MM.1S (cell line): ENCODE measurements at regions not wholly inside any gene's neighbourhood (a gene's known extent, or its start where the extent isn't known, plus 50 kb on each side); places are given as distances from the start of the nearest gene placed in this dataset.

Experiments
- DNase-seq: peaks from one replicate; pipeline ENCODE4 v3.0.0-alpha.2; 2015
- H2AFZ ChIP-seq: fragments of 300-600 bp; sonication (generic); 2 replicates; pipeline ENCODE4 v1.6.0; 2016; ENCODE audit warnings: antibody characterized with exemption, low read length
- H3F3A ChIP-seq: fragments of 300-600 bp; sonication (generic); 2 replicates; pipeline ENCODE4 v1.6.1; 2016; ENCODE audit warnings: mild to moderate bottlenecking, antibody characterized with exemption, low read length, moderate library complexity, mixed read lengths; ENCODE audit not compliant: insufficient read depth
- H3K27ac ChIP-seq: fragments of 300-600 bp; sonication (generic); 2 replicates; pipeline ENCODE4 v1.5.1; 2016; ENCODE audit warnings: mild to moderate bottlenecking, low read length
- H3K27me3 ChIP-seq: fragments of 300-600 bp; sonication (generic); replicated peaks from 2 replicates; pipeline ENCODE4 v1.6.0; 2016; ENCODE audit warnings: low read length; ENCODE audit not compliant: insufficient read depth
- H3K36me3 ChIP-seq: fragments of 300-600 bp; sonication (generic); replicated peaks from 2 replicates; pipeline ENCODE4 v1.6.1; 2016; ENCODE audit warnings: mild to moderate bottlenecking, low read length, mixed read lengths; ENCODE audit not compliant: insufficient read depth
- H3K4me1 ChIP-seq: fragments of 300-600 bp; sonication (generic); 2 replicates; pipeline ENCODE4 v1.6.1; 2016; ENCODE audit warnings: low read length, mixed read lengths
- H3K4me2 ChIP-seq: fragments of 300-600 bp; sonication (generic); 2 replicates; pipeline ENCODE4 v1.6.0; 2016; ENCODE audit warnings: low read depth, low read length
- H3K4me3 ChIP-seq: fragments of 300-600 bp; sonication (generic); 2 replicates; pipeline ENCODE4 v1.5.1; 2016; ENCODE audit warnings: low read length, mixed read lengths
- H3K79me2 ChIP-seq: fragments of 300-600 bp; sonication (generic); 2 replicates; pipeline ENCODE4 v1.6.1; 2016; ENCODE audit warnings: mixed run types, low read length, mixed read lengths
- H3K9ac ChIP-seq: fragments of 300-600 bp; sonication (generic); 2 replicates; pipeline ENCODE4 v1.6.1; 2016; ENCODE audit warnings: low read length, mixed read lengths
- H3K9me2 ChIP-seq: fragments of 300-600 bp; sonication (generic); replicated peaks from 2 replicates; pipeline ENCODE4 v1.6.1; 2016; ENCODE audit warnings: mild to moderate bottlenecking, low read length, mixed read lengths; ENCODE audit not compliant: insufficient read depth
- H3K9me3 ChIP-seq: fragments of 300-600 bp; sonication (generic); replicated peaks from 2 replicates; pipeline ENCODE4 v1.6.1; 2016; ENCODE audit warnings: mild to moderate bottlenecking, low read length, mixed read lengths; ENCODE audit not compliant: insufficient read depth
- H4K20me1 ChIP-seq: fragments of 300-600 bp; sonication (generic); 2 replicates; pipeline ENCODE4 v1.6.1; 2016; ENCODE audit warnings: mild to moderate bottlenecking, low read length, moderate library complexity, mixed read lengths; ENCODE audit not compliant: insufficient read depth
- CTCF ChIP-seq: fragments of 300-600 bp; sonication (generic); IDR thresholded peaks from 2 replicates; pipeline ENCODE4 v1.5.1; 2016; ENCODE audit warnings: antibody characterized with exemption, low read length, mixed read lengths
- EZH2 ChIP-seq: fragments of 300-600 bp; sonication (generic); optimal IDR thresholded peaks from 2 replicates; pipeline ENCODE3; 2017; ENCODE audit warnings: low read depth, mild to moderate bottlenecking, antibody characterized with exemption, low read length, mixed read lengths
- EZH2phosphoT487 ChIP-seq: fragments of 300-600 bp; sonication (generic); IDR thresholded peaks from 2 replicates; pipeline ENCODE4 v1.6.1; 2018; ENCODE audit warnings: antibody characterized with exemption, low read length

GRCh38 chr15:31930967-31931366 is 99.3 kb upstream of the CHRNA7 start:
- Histone ChIP-seq H3K79me2 (no peaks in the 10 kb centered on the region), H3K4me3 (no peak overlapping the region), H3K36me3 (no peaks in the 10 kb centered on the region), H4K20me1 (no peaks in the 10 kb centered on the region), H3K27ac (no peak overlapping the region), H3K9ac (no peak overlapping the region), H3K9me3 (no peaks in the 10 kb centered on the region), H3K9me2 (no peaks in the 10 kb centered on the region), H3F3A (no peaks in the 10 kb centered on the region), H3K4me2 (no peak overlapping the region), H2AFZ (no peak overlapping the region), H3K27me3 (no peaks in the 10 kb centered on the region), H3K4me1 (no peaks in the 10 kb centered on the region)
- no peak for TF ChIP-seq EZH2
- TF ChIP-seq EZH2phosphoT487 = no peak
- no peak for TF ChIP-seq CTCF
- no peak for DNase-seq

- Histone ChIP-seq H3K9ac (no peak overlapping the region), H4K20me1 (no peaks in the 10 kb centered on the region)
- DNase-seq = no peak
Observed at GRCh38 chr15:31932576-31932975, 97.7 kb upstream of the CHRNA7 start.

DNA sequence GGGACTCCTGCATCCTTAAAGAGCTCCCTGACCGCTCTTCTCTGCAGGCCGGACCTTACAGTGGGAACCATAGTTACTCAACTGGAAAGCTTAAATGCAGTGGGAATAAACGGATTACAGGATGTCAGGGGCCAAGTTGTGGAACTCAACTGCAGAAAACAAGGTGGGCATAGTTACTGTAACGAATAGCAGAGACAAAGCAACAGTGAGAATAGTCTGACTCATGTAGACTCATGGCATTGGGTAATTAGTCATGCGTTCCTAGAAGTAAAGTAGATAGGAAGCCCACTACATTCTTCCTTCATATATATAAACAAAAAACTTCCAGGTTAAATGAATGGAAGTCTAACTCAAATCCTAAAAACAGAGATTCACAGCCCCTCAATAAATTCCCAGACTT is 95.5 kb upstream of the CHRNA7 start:
- Histone ChIP-seq H3F3A (no peaks in the 10 kb centered on the region), H3K79me2 (no peaks in the 10 kb centered on the region), H3K4me1 (no peaks in the 10 kb centered on the region), H3K9ac (no peak overlapping the region), H2AFZ (no peak overlapping the region), H3K4me2 (no peak overlapping the region), H3K4me3 (no peak overlapping the region), H3K9me3 (no peaks in the 10 kb centered on the region), H3K27me3 (no peaks in the 10 kb centered on the region), H3K9me2 (no peaks in the 10 kb centered on the region), H4K20me1 (no peaks in the 10 kb centered on the region), H3K36me3 (no peaks in the 10 kb centered on the region), H3K27ac (no peak overlapping the region)
- TF ChIP-seq CTCF (no peak), EZH2phosphoT487 (no peak), EZH2 (no peak)
- DNase-seq = no peak

More at GRCh38 chr15:31932576-31932975, 97.7 kb upstream of the CHRNA7 start:
- Histone ChIP-seq H2AFZ (no peak overlapping the region), H3K4me2 (no peak overlapping the region), H3K36me3 (no peaks in the 10 kb centered on the region), H3K9me3 (no peaks in the 10 kb centered on the region), H3K27ac (no peak overlapping the region), H3F3A (no peaks in the 10 kb centered on the region), H3K4me1 (no peaks in the 10 kb centered on the region), H3K4me3 (no peak overlapping the region), H3K9me2 (no peaks in the 10 kb centered on the region), H3K27me3 (no peaks in the 10 kb centered on the region), H3K79me2 (no peaks in the 10 kb centered on the region)
- TF ChIP-seq EZH2phosphoT487 (no peak), CTCF (no peak), EZH2 (no peak)
